ENCODE measurements at regions not wholly inside any gene's neighbourhood (a gene's known extent, or its start where the extent isn't known, plus 50 kb on each side); places are given as distances from the start of the nearest gene placed in this dataset.

- WGBS (ENCODE audit: insufficient coverage, low lambda C conversion rate), result 80% methylated on average over 1 of the region's 4 CpGs
- H3K4me3 ChIP-seq (ENCODE audit: low read length), result no peak overlapping the region
- no peak for DNase-seq
Measured at GRCh38 chr18:27239669-27240068, 54.6 kb upstream of the CHST9 start.

DNA sequence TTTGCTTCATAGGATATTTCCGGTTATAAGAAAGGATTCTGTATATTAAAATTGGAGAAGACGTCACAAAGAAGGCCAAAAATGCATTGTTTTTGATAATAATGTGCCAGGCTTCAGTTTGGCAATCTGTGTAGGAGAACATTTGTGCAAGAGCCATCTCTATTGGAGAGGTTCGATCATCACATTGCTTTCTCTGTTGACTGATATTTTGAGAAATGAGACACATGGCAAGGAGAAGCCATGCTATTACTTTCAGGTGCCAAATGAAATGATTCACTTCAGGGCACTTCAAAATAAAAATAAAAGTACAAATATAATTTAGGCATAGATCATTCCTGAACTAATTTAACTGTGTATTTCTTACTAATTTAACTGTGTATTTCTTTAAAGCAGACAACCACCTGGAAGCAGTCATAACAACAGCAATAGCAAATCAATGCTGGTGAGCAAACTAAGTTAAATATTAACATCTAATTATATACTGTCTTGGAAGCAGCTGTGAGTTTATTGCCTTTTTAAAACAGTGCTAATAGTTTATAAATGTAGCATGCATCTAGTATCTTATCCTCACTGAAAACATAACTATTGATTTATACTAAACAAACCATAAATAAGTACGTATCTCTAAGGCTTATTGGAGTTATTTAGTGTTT lies 50.2 kb upstream of the CHST9 start:
- Histone ChIP-seq H3K4me1 (ENCODE audit: control insufficient read depth, insufficient read depth, low read length) (peaks cover 13% of the 10 kb centered on the region), H3K4me3 (ENCODE audit: low read length) (no peak overlapping the region), H3K36me3 (ENCODE audit: control insufficient read depth, insufficient read depth, low read length) (no peaks in the 10 kb centered on the region), H3K27me3 (ENCODE audit: control insufficient read depth, insufficient read depth, low read length) (no peaks in the 10 kb centered on the region), H3K9me3 (ENCODE audit: control insufficient read depth, low read depth, low read length) (no peaks in the 10 kb centered on the region), H3K27ac (ENCODE audit: low read length) (no peak overlapping the region)
- WGBS (ENCODE audit: insufficient coverage, low lambda C conversion rate), result no CpG with 5 or more reads among the region's 4 CpGs
- DNase-seq, result peak in 1 of 2 donors; percentile 46

More at GRCh38 chr18:27239669-27240068, 54.6 kb upstream of the CHST9 start:
- Histone ChIP-seq H3K36me3 (ENCODE audit: control insufficient read depth, insufficient read depth, low read length) (no peaks in the 10 kb centered on the region), H3K27ac (ENCODE audit: low read length) (no peak overlapping the region), H3K9me3 (ENCODE audit: control insufficient read depth, low read depth, low read length) (no peaks in the 10 kb centered on the region), H3K27me3 (ENCODE audit: control insufficient read depth, insufficient read depth, low read length) (no peaks in the 10 kb centered on the region), H3K4me1 (ENCODE audit: control insufficient read depth, insufficient read depth, low read length) (peaks cover 13% of the 10 kb centered on the region)
